ENCODE measurements at regions not wholly inside any gene's neighbourhood (a gene's known extent, or its start where the extent isn't known, plus 50 kb on each side); places are given as distances from the start of the nearest gene placed in this dataset.

DNA sequence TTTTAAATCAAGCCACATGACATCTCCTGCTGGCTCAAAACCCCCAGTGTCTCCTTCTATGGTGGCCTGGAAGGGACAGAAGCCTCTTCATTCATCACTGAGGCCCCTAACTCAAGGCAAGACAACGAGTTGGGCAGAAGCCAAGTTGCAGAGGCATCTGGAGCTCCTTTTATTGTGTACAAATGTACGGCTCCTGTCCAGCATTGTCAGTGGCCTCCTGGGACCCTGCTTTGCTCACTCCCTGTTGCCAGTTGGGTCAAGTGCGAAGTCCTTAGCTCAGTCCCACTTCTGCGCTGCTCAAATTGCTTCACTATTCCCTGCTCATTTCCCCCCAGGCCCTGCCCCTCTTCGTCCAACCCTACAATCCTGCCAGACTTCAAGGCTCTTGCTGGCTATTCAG is 181.2 kb upstream of the PMEPA1 start:
- H3K36me3 ChIP-seq (ENCODE audit: control insufficient read depth in 1 of 2, insufficient read depth in 2 of 2, low read length in 2 of 2) = no peaks in the 10 kb centered on the region
- no peaks in the 10 kb centered on the region for H3K4me1 ChIP-seq (ENCODE audit: control insufficient read depth in 1 of 2, insufficient read depth in 2 of 2, low read length in 2 of 2)
- intact Hi-C loops (cut with micrococcal nuclease) = no loop called here
- BruUV-seq (replicated peaks) = no TSS peak
- H3K4me3 ChIP-seq (replicated peaks in 1 of 2; ENCODE audit: low read depth in 1 of 2, low read length in 2 of 2) = no peak overlapping the region
- no peak overlapping the region for H3K27ac ChIP-seq (ENCODE audit: low read depth, low read length)
- no peaks in the 10 kb centered on the region for H4K20me1 ChIP-seq (ENCODE audit: insufficient read depth)
- RAD21 ChIA-PET (ENCODE audit: low non-redundant PET in 1 of 2, low total read pairs in 2 of 2, uncharacterized antibody in 2 of 2, unreplicated experiment in 2 of 2) = no interaction called here
- peaks cover 18% of the 10 kb centered on the region for H3K27me3 ChIP-seq (ENCODE audit: insufficient read depth, low read length)
- H3K9me3 ChIP-seq (ENCODE audit: control insufficient read depth in 1 of 2, insufficient read depth in 1 of 2, low read depth in 1 of 2, low read length in 2 of 2) = no peaks in the 10 kb centered on the region
- TF ChIP-seq POLR2AphosphoS5 (IDR thresholded peaks at IDR 0.05; ENCODE audit: low read depth, low read length) (no peak), SP1 (IDR thresholded peaks at IDR 0.05; ENCODE audit: low read depth) (no peak), EGR1 (IDR thresholded peaks at IDR 0.05; ENCODE audit: low read depth) (no peak), POLR2A (IDR thresholded peaks at IDR 0.05; ENCODE audit: borderline replicate concordance, extremely low read depth, insufficient read depth, insufficient read length) (no peak), YY1 (IDR thresholded peaks at IDR 0.05; ENCODE audit: extremely low read depth, insufficient replicate concordance, low read depth, low read length) (no peak), CEBPB (IDR thresholded peaks at IDR 0.05; ENCODE audit: low read depth) (no peak), TCF7L2 (IDR thresholded peaks at IDR 0.05; ENCODE audit: borderline replicate concordance, extremely low read depth, insufficient read depth, insufficient read length) (no peak), ZNF274 (IDR thresholded peaks at IDR 0.05; ENCODE audit: low read depth, low read length) (no peak)
- TF ChIP-seq, protein P1, sequence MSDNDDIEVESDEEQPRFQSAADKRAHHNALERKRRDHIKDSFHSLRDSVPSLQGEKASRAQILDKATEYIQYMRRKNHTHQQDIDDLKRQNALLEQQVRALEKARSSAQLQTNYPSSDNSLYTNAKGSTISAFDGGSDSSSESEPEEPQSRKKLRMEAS (IDR thresholded peaks at IDR 0.05) = no peak
- TF ChIP-seq, protein P2, sequence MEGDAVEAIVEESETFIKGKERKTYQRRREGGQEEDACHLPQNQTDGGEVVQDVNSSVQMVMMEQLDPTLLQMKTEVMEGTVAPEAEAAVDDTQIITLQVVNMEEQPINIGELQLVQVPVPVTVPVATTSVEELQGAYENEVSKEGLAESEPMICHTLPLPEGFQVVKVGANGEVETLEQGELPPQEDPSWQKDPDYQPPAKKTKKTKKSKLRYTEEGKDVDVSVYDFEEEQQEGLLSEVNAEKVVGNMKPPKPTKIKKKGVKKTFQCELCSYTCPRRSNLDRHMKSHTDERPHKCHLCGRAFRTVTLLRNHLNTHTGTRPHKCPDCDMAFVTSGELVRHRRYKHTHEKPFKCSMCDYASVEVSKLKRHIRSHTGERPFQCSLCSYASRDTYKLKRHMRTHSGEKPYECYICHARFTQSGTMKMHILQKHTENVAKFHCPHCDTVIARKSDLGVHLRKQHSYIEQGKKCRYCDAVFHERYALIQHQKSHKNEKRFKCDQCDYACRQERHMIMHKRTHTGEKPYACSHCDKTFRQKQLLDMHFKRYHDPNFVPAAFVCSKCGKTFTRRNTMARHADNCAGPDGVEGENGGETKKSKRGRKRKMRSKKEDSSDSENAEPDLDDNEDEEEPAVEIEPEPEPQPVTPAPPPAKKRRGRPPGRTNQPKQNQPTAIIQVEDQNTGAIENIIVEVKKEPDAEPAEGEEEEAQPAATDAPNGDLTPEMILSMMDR (IDR thresholded peaks at IDR 0.05 in 2 of 3, conservative IDR thresholded peaks at IDR 0.05 in 1 of 3; ENCODE audit: borderline replicate concordance in 1 of 3, insufficient read depth in 1 of 3, low read depth in 2 of 3, low read length in 2 of 3) = no peak
- TF ChIP-seq, protein P3, sequence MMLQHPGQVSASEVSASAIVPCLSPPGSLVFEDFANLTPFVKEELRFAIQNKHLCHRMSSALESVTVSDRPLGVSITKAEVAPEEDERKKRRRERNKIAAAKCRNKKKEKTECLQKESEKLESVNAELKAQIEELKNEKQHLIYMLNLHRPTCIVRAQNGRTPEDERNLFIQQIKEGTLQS (IDR thresholded peaks at IDR 0.05) = no peak
- ATAC-seq (no peak), DNase-seq (ENCODE audit: low read depth, low spot score) (no peak)
- no peak overlapping the region for H2AFZ ChIP-seq (ENCODE audit: low read depth, low read length, poor library complexity, severe bottlenecking)
- H3K9me2 ChIP-seq (ENCODE audit: insufficient read depth) = no peaks in the 10 kb centered on the region
- H3K9ac ChIP-seq (ENCODE audit: low read length) = no peak overlapping the region
- no peaks in the 10 kb centered on the region for H3K79me2 ChIP-seq (ENCODE audit: insufficient read depth, low read length)
- CTCF ChIA-PET = no interaction called here
- no peak overlapping the region for H3K4me2 ChIP-seq (ENCODE audit: low read length)
- POLR2A ChIA-PET = no interaction called here

All from HCT116 (cell line).